ENCODE measurements at regions not wholly inside any gene's neighbourhood (a gene's known extent, or its start where the extent isn't known, plus 50 kb on each side); places are given as distances from the start of the nearest gene placed in this dataset.

- TF ChIP-seq SPI1 (IDR thresholded peaks at IDR 0.05; ENCODE audit: borderline replicate concordance, insufficient read depth, low read depth, low read length) (no peak), SREBF2 (IDR thresholded peaks at IDR 0.05; ENCODE audit: low read length) (no peak), TBL1XR1 (IDR thresholded peaks at IDR 0.05; ENCODE audit: low read depth, low read length) (no peak), SMAD5 (IDR thresholded peaks at IDR 0.05; ENCODE audit: low read depth) (no peak), NFXL1 (IDR thresholded peaks at IDR 0.05; ENCODE audit: borderline replicate concordance) (no peak), RELA (IDR thresholded peaks at IDR 0.05; ENCODE audit: borderline replicate concordance, partially characterized antibody) (no peak), ZNF622 (IDR thresholded peaks at IDR 0.05) (no peak), IKZF1 (conservative IDR thresholded peaks at IDR 0.05) (no peak)
Measured at GRCh38 chr1:30009720-30010119, 713.7 kb downstream of the MATN1 start (continued).

GRCh38 chr1:30008998-30009657 lies 714.3 kb downstream of the MATN1 start:
- Histone ChIP-seq H3K4me3 (no peak overlapping the region), H3K9me3 (replicated peaks; ENCODE audit: control insufficient read depth, insufficient read depth, low read length) (no peaks in the 10 kb centered on the region), H3K4me2 (ENCODE audit: control insufficient read depth, insufficient read depth) (no peak overlapping the region), H2AFZ (ENCODE audit: control insufficient read depth, low read depth, low read length) (no peak overlapping the region), H3K4me1 (ENCODE audit: control insufficient read depth, insufficient read depth, low read length) (no peaks in the 10 kb centered on the region), H3K27me3 (replicated peaks in 1 of 2; ENCODE audit: control insufficient read depth in 2 of 2, insufficient read depth in 2 of 2, low read length in 1 of 2) (no peaks in the 10 kb centered on the region; a peak in 1 of 4 replicates), H3K36me3 (ENCODE audit: control insufficient read depth in 2 of 2, insufficient read depth in 2 of 2, low read length in 1 of 2) (no peaks in the 10 kb centered on the region), H3K9ac (ENCODE audit: control insufficient read depth, insufficient read depth, low read length) (no peak overlapping the region), H4K20me1 (ENCODE audit: control insufficient read depth, insufficient read depth) (no peaks in the 10 kb centered on the region), H3K27ac (ENCODE audit: control insufficient read depth, insufficient read depth) (no peak overlapping the region), H3K79me2 (ENCODE audit: control insufficient read depth, insufficient read depth, low read length) (no peaks in the 10 kb centered on the region)
- 27% methylated on average over 12 of the region's 12 CpGs for WGBS (ENCODE audit: insufficient coverage, insufficient replicate concordance, low lambda C conversion rate, missing lambda C conversion rate)
- no peak for DNase-seq (ENCODE audit: low read depth, low spot score)
- in situ Hi-C loops (cut with MboI) (no loop called here), intact Hi-C loops (cut with micrococcal nuclease; ENCODE audit: unreplicated experiment) (no loop called here)
- ChIA-PET RAD21 (ENCODE audit: unreplicated experiment) (no interaction called here), CTCF (no interaction called here), SMC1A (ENCODE audit: uncharacterized antibody, unreplicated experiment) (no interaction called here), POLR2A (no interaction called here)
- no peak for FAIRE-seq
- ATAC-seq, result no peak
- BruUV-seq (replicated peaks), result no TSS peak
- no peak for TF ChIP-seq E2F4 (IDR thresholded peaks at IDR 0.05; ENCODE audit: low read depth, low read length)
- TF ChIP-seq CEBPB (IDR thresholded peaks at IDR 0.05; ENCODE audit: borderline replicate concordance in 1 of 2, low read depth in 2 of 2, low read length in 2 of 2), result no peak
- no peak for TF ChIP-seq RAD51 (IDR thresholded peaks at IDR 0.05)
- no peak for TF ChIP-seq MXI1 (IDR thresholded peaks at IDR 0.05; ENCODE audit: low read depth, low read length)
- no peak for TF ChIP-seq NR2C2 (IDR thresholded peaks at IDR 0.05; ENCODE audit: borderline replicate concordance, control insufficient read depth, insufficient read length, low read depth)
- TF ChIP-seq NR2F1 (conservative IDR thresholded peaks at IDR 0.05), result no peak
- no peak for TF ChIP-seq IRF3 (IDR thresholded peaks at IDR 0.05)
- TF ChIP-seq CTCF (IDR thresholded peaks at IDR 0.05 in 2 of 3, conservative IDR thresholded peaks at IDR 0.05 in 1 of 3; ENCODE audit: control insufficient read depth in 2 of 3, extremely low read depth in 1 of 3, insufficient read depth in 1 of 3, low read depth in 3 of 3, low read length in 3 of 3), result no peak
- no peak for TF ChIP-seq NFYB (IDR thresholded peaks at IDR 0.05; ENCODE audit: insufficient read depth, low read depth, low read length)
- no peak for TF ChIP-seq E4F1 (IDR thresholded peaks at IDR 0.05; ENCODE audit: borderline replicate concordance, partially characterized antibody)
